ENCODE measurements at regions not wholly inside any gene's neighbourhood (a gene's known extent, or its start where the extent isn't known, plus 50 kb on each side); places are given as distances from the start of the nearest gene placed in this dataset.
A peak's percentile ranks its signal among the peaks of the same experiment; 100 is the strongest.
"Not testable (repeated sequence)": the region's sequence is repeated elsewhere in the genome, so short reads cannot be mapped to it uniquely, and the experiment has no call there.

DNA sequence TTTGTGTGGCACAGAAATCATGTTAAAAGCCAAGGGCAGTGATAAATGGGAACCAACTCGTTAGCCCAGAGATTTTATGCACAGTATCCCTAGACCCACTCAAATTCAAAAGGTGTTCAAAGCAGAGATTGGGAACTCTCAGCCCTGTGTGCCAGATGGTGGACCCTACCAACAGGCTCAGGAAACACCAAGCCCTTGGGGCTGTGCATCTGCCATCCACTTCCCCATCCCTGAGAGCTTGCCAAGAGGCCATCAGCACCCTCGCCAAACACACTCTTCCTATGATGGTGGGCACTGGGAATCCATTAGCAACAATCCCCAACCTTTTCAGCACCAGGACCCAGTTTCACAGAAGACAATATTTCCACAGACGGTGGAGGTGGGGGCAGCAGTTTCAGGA, 194.2 kb upstream of the NFIA start:
- peaks cover 21% of the 10 kb centered on the region for H3K4me1 ChIP-seq (ENCODE audit: control insufficient read depth, insufficient read depth, low read length, poor library complexity, severe bottlenecking)
- WGBS, 2 experiments (ENCODE audit: insufficient coverage in 2 of 2), result 71 to 100% methylated on average over 1 to 2 of the region's 3 CpGs
- no peak overlapping the region for H3K4me3 ChIP-seq (ENCODE audit: extremely low read depth, insufficient read depth, low read length, poor library complexity, severe bottlenecking)
- H3K9me3 ChIP-seq (ENCODE audit: control insufficient read depth, low read length), result no peaks in the 10 kb centered on the region
- no peak overlapping the region for H3K27ac ChIP-seq (ENCODE audit: low read depth, low read length, severe bottlenecking)
- no peaks in the 10 kb centered on the region for H3K36me3 ChIP-seq (ENCODE audit: control insufficient read depth, insufficient read depth, low read length)

DNA sequence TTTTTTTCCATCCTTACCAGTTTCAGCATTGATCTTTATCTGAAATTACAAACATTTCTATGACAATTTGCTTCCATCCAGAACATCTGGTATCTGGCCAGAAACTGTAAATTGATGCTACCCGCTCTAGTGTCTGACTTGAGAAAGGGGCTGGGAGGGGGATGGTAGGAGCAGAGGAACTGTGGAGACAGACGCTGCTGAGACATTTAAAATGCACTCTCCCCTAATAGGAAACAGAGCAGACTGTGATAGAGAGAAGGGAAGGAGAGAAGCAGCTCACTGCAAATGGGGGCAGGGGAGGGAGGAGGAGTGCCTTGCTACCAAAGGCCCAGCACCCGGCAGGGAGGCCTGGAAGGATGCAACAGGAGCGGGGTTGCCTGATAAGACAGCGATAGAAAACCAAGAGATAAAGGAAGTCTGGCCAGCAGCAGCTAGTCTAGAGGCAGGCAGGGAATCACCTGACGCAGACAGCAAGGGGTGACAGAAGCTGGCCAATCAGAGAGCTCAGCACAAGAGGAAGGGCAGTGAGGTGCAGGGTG, 195.5 kb upstream of the NFIA start:
- no peaks in the 10 kb centered on the region for H3K9me3 ChIP-seq (ENCODE audit: control insufficient read depth, low read length)
- 13 to 15% methylated on average over 4 of the region's 6 CpGs for WGBS, 2 experiments (ENCODE audit: insufficient coverage in 2 of 2)
- H3K27ac ChIP-seq (ENCODE audit: low read depth, low read length, severe bottlenecking), result peak overlapping the region; percentile 81
- no peak overlapping the region for H3K4me3 ChIP-seq (ENCODE audit: extremely low read depth, insufficient read depth, low read length, poor library complexity, severe bottlenecking)
- H3K4me1 ChIP-seq (ENCODE audit: control insufficient read depth, insufficient read depth, low read length, poor library complexity, severe bottlenecking), result peaks cover 21% of the 10 kb centered on the region
- H3K36me3 ChIP-seq (ENCODE audit: control insufficient read depth, insufficient read depth, low read length), result no peaks in the 10 kb centered on the region

DNA sequence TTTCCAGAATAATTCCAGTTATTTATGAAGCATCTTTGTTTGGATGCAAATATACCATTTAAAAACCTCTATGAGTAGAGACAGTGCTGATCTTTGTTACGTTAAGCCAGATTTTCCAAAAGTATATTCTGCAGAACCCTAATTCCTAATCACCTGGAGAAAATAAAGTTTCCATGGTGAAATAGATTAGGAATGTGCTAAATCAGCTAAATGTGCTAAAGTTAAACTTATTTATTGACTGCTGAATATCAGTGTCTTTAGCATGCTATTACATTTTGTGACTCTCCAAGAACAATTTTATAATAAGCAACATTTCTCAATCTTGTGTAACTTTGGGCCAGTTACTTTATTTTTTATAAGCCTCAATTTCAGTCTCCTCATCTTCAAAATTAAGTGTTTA, 196.3 kb upstream of the NFIA start:
- Histone ChIP-seq H3K9me3 (ENCODE audit: control insufficient read depth, low read length) (no peaks in the 10 kb centered on the region), H3K27ac (ENCODE audit: low read depth, low read length, severe bottlenecking) (peak overlapping the region; percentile 81), H3K4me3 (ENCODE audit: extremely low read depth, insufficient read depth, low read length, poor library complexity, severe bottlenecking) (no peak overlapping the region), H3K4me1 (ENCODE audit: control insufficient read depth, insufficient read depth, low read length, poor library complexity, severe bottlenecking) (peaks cover 21% of the 10 kb centered on the region), H3K36me3 (ENCODE audit: control insufficient read depth, insufficient read depth, low read length) (no peaks in the 10 kb centered on the region)
- WGBS, 2 experiments (ENCODE audit: insufficient coverage in 2 of 2), result 80% methylated on average over 1 of the region's 1 CpG; no CpG with 5 or more reads in 1 of the 2 experiments

DNA sequence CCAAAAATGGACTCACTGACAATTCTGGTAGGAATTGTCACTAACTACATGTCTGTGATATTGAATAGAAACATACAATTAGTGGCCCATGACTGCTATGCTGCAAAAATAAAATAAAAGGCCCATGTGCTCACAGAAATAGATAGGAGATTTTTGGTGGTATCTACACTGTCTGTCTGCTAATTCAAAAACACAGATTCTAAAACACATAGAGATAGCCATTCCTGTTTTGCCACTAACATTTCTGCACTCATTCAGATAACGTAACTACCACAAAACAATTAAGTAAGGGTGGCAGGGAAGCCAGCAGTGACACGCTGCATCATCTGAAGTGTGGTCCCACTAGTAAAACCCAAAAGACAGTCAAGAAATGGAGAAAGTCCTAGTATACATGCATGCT, 202.2 kb upstream of the NFIA start:
- H3K9me3 ChIP-seq (ENCODE audit: control insufficient read depth, low read length), result no peaks in the 10 kb centered on the region
- H3K4me3 ChIP-seq (ENCODE audit: extremely low read depth, insufficient read depth, low read length, poor library complexity, severe bottlenecking), result no peak overlapping the region
- H3K36me3 ChIP-seq (ENCODE audit: control insufficient read depth, insufficient read depth, low read length), result no peaks in the 10 kb centered on the region
- 100% methylated on average over 1 of the region's 2 CpGs; no CpG with 5 or more reads in 1 of the 2 experiments for WGBS, 2 experiments (ENCODE audit: insufficient coverage in 2 of 2)
- no peaks in the 10 kb centered on the region for H3K4me1 ChIP-seq (ENCODE audit: control insufficient read depth, insufficient read depth, low read length, poor library complexity, severe bottlenecking)
- no peak overlapping the region for H3K27ac ChIP-seq (ENCODE audit: low read depth, low read length, severe bottlenecking)

DNA sequence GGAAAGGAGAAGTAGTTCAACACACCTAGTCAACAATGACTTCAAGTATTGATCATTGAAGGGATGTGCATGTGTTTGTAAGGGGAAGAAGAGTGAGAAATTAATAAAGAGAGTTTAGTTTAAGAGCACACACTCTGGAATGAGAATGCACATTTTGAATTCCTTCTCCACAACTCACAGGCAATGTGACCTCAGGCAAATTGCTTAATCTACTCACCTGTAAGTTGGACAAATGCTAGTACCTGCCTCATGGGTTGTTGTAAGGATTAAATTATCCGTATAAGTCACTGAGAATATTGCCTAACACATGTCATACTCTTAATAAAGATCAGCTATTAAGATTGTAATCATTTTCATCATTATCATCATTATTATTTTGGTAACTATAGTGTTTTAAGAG, 204.0 kb upstream of the NFIA start:
- Histone ChIP-seq H3K36me3 (ENCODE audit: control insufficient read depth, insufficient read depth, low read length) (no peaks in the 10 kb centered on the region), H3K4me3 (ENCODE audit: extremely low read depth, insufficient read depth, low read length, poor library complexity, severe bottlenecking) (no peak overlapping the region), H3K4me1 (ENCODE audit: control insufficient read depth, insufficient read depth, low read length, poor library complexity, severe bottlenecking) (peaks cover 5% of the 10 kb centered on the region), H3K9me3 (ENCODE audit: control insufficient read depth, low read length) (no peaks in the 10 kb centered on the region), H3K27ac (ENCODE audit: low read depth, low read length, severe bottlenecking) (no peak overlapping the region)
- WGBS, 2 experiments (ENCODE audit: insufficient coverage in 2 of 2), result no CpG with 5 or more reads among the region's 1 CpG

DNA sequence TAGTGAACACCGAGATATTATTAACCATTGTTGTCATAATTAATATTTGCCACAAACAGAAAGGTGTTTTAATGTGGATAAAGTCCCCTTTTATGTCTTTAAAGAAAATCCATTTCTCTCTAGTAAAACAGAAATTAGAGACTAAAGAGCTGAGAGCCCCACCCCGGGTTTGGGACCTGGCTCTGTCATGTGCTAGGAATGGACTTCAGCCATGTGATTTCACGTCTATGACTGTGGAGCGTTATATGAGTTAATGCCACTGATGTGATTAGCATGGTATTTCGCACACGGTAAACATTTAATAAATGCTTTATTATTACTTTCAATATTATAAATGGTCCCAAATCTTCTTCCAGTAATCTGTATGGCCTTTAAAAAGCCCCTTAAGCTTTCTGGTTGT, 205.0 kb upstream of the NFIA start:
- H3K36me3 ChIP-seq (ENCODE audit: control insufficient read depth, insufficient read depth, low read length), result no peaks in the 10 kb centered on the region
- H3K4me1 ChIP-seq (ENCODE audit: control insufficient read depth, insufficient read depth, low read length, poor library complexity, severe bottlenecking), result peaks cover 5% of the 10 kb centered on the region
- no peak overlapping the region for H3K4me3 ChIP-seq (ENCODE audit: extremely low read depth, insufficient read depth, low read length, poor library complexity, severe bottlenecking)
- H3K27ac ChIP-seq (ENCODE audit: low read depth, low read length, severe bottlenecking), result no peak overlapping the region
- no peaks in the 10 kb centered on the region for H3K9me3 ChIP-seq (ENCODE audit: control insufficient read depth, low read length)
- 100% methylated on average over 3 of the region's 6 CpGs; no CpG with 5 or more reads in 1 of the 2 experiments for WGBS, 2 experiments (ENCODE audit: insufficient coverage in 2 of 2)

DNA sequence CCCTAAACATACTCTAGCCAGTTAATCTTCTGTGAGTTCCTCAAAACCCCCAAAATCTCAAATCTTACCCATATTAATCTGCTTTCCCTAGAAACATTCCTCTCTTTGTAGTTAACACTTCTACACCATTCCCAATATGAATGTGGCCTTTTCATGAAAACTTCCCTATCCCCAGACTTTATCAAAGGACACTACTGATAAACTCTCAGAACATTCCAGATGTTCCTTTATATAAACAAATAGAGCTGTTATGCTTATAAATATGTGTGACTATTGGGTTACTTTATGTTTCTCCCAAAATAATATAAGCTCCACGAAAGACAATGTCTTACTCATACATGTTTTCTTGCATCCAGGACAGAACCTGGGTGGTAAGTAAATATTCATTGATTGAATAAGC, 205.4 kb upstream of the NFIA start:
- no CpG with 5 or more reads among the region's 1 CpG for WGBS, 2 experiments (ENCODE audit: insufficient coverage in 2 of 2)
- H3K9me3 ChIP-seq (ENCODE audit: control insufficient read depth, low read length), result no peaks in the 10 kb centered on the region
- H3K36me3 ChIP-seq (ENCODE audit: control insufficient read depth, insufficient read depth, low read length), result no peaks in the 10 kb centered on the region
- no peak overlapping the region for H3K27ac ChIP-seq (ENCODE audit: low read depth, low read length, severe bottlenecking)
- no peak overlapping the region for H3K4me3 ChIP-seq (ENCODE audit: extremely low read depth, insufficient read depth, low read length, poor library complexity, severe bottlenecking)
- H3K4me1 ChIP-seq (ENCODE audit: control insufficient read depth, insufficient read depth, low read length, poor library complexity, severe bottlenecking), result peaks cover 5% of the 10 kb centered on the region

DNA sequence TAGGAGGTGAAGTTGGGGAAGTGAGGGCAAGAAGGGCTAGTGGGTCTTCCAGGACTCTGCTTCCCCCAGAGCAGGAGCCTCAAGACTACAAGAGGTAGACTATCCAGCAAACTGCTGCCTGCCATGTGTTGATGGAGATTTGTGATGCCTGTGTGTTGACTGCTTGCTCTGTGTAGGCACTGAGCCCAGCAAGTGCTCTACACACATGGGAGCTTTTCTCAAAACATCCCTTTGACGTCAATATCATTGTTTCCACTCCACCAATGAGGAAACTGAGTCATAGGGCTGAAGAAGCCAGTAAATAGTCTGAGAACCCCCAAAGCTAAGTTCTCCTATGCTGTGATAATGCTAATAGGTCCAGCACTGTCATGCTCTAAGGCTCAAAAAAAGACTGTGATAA, 207.2 kb upstream of the NFIA start:
- Histone ChIP-seq H3K9me3 (ENCODE audit: control insufficient read depth, low read length) (no peaks in the 10 kb centered on the region), H3K4me3 (ENCODE audit: extremely low read depth, insufficient read depth, low read length, poor library complexity, severe bottlenecking) (no peak overlapping the region), H3K4me1 (ENCODE audit: control insufficient read depth, insufficient read depth, low read length, poor library complexity, severe bottlenecking) (peaks cover 16% of the 10 kb centered on the region), H3K27ac (ENCODE audit: low read depth, low read length, severe bottlenecking) (no peak overlapping the region), H3K36me3 (ENCODE audit: control insufficient read depth, insufficient read depth, low read length) (no peaks in the 10 kb centered on the region)
- no CpG with 5 or more reads among the region's 1 CpG for WGBS, 2 experiments (ENCODE audit: insufficient coverage in 2 of 2)

DNA sequence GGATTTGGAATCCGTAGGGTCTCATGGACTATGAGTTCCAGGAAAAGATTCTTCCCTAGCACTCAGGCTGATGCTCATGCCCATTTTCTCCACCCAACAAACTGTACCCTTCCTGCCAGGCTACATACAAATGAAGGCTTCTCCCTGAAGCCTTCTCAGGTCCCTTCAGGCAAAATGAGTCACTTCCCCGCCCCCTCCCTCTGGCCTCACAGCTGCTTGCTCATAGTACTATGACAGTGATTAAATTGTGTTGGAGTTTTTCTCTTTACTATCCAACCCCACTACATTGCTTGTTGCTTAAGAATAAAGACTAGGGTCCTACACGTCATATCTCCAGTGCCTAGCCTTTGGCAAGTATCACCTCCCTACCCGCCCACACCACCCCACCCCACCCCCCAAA, 207.6 kb upstream of the NFIA start:
- WGBS, 2 experiments (ENCODE audit: insufficient coverage in 2 of 2), result 83 to 100% methylated on average over 1 of the region's 4 CpGs
- Histone ChIP-seq H3K4me3 (ENCODE audit: extremely low read depth, insufficient read depth, low read length, poor library complexity, severe bottlenecking) (no peak overlapping the region), H3K4me1 (ENCODE audit: control insufficient read depth, insufficient read depth, low read length, poor library complexity, severe bottlenecking) (peaks cover 17% of the 10 kb centered on the region), H3K9me3 (ENCODE audit: control insufficient read depth, low read length) (no peaks in the 10 kb centered on the region), H3K27ac (ENCODE audit: low read depth, low read length, severe bottlenecking) (no peak overlapping the region), H3K36me3 (ENCODE audit: control insufficient read depth, insufficient read depth, low read length) (no peaks in the 10 kb centered on the region)

DNA sequence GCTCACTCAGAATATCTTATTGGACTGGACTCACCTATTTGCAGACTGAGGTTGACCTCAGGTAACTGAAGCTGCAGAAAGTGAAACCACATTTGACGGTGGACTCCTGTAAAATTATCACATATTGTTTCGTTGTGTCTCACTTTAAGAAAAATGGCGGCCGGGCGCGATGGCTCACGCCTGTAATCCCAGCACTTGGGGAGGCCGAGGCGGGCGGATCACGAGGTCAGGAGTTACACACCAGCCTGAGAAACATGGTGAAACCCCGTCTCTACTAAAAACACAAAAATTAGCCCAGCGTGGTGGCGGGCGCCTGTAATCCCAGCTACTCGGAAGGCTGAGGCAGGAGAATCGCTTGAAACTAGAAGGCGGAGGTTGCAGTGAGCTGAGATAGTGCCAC, 209.0 kb upstream of the NFIA start:
- not testable (repeated sequence) for H3K9me3 ChIP-seq (ENCODE audit: control insufficient read depth, low read length); H3K36me3 ChIP-seq (ENCODE audit: control insufficient read depth, insufficient read depth, low read length); H3K27ac ChIP-seq (ENCODE audit: low read depth, low read length, severe bottlenecking); H3K4me3 ChIP-seq (ENCODE audit: extremely low read depth, insufficient read depth, low read length, poor library complexity, severe bottlenecking)
- peaks cover 24% of the 10 kb centered on the region for H3K4me1 ChIP-seq (ENCODE audit: control insufficient read depth, insufficient read depth, low read length, poor library complexity, severe bottlenecking)
- 95 to 97% methylated on average over 12 to 17 of the region's 18 CpGs for WGBS, 2 experiments (ENCODE audit: insufficient coverage in 2 of 2)

DNA sequence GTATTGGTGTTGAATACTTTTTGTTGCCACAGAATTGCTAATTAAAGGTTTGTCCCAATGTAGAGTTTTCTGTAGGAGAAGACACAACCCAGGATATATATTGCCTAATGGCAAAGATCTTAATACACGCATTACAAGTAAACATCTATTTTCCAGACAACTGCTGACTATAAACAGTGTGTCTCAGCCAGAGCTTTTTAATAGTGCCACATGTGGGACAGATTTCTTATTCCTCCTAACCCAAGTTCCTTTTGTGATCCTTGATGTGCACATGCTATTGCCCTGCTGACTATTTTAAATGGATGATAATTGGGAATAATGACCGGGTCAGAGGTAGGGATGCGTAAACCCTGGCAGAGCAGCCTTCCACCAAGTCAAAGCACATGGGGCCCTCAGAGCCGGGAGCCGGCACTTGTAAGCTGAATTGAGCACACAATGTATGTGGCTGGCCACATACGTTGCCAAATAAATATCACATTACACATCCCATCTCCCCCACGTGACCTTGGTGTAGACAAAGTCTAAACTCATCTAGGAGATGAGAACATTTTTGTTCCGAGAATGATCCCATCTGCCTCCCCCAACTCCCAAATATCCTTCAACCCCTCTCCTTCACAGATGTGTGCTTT, 209.8 kb upstream of the NFIA start:
- Histone ChIP-seq H3K9me3 (ENCODE audit: control insufficient read depth, low read length) (no peaks in the 10 kb centered on the region), H3K4me1 (ENCODE audit: control insufficient read depth, insufficient read depth, low read length, poor library complexity, severe bottlenecking) (peaks cover 31% of the 10 kb centered on the region), H3K27ac (ENCODE audit: low read depth, low read length, severe bottlenecking) (no peak overlapping the region), H3K36me3 (ENCODE audit: control insufficient read depth, insufficient read depth, low read length) (no peaks in the 10 kb centered on the region), H3K4me3 (ENCODE audit: extremely low read depth, insufficient read depth, low read length, poor library complexity, severe bottlenecking) (no peak overlapping the region)
- 93 to 95% methylated on average over 7 to 8 of the region's 8 CpGs for WGBS, 2 experiments (ENCODE audit: insufficient coverage in 2 of 2)

All from mesodermal cell (in vitro differentiated cells).